Kidney (tissue), 13 donors: ENCODE measurements at regions not wholly inside any gene's neighbourhood (a gene's known extent, or its start where the extent isn't known, plus 50 kb on each side); places are given as distances from the start of the nearest gene placed in this dataset.

ENCODE experiments used
- DNase-seq, 5 donors: peaks; one replicate each; pipeline ENCODE4 v3.0.0-alpha.2; 2013 to 2020
- FAIRE-seq: peaks from 2 replicates; lab custom pipeline; 2012; peaks lifted over from hg19 to GRCh38; lab: Jason Lieb, UNC
- H3K27ac ChIP-seq, 2 donors: one replicate each; pipeline ENCODE4 v1.7.0; 2013; ENCODE audit warnings: low read depth in 2 of 2, low read length in 2 of 2, inconsistent platforms in 1 of 2
- H3K27me3 ChIP-seq: one replicate; pipeline ENCODE4 v1.7.1; 2013; ENCODE audit warnings: low read length, inconsistent platforms; ENCODE audit not compliant: control insufficient read depth, insufficient read depth
- H3K36me3 ChIP-seq, 3 donors: one replicate each; pipeline versions ENCODE4 v1.7.0 to v1.7.1; 2013; ENCODE audit warnings: low read length in 3 of 3, control low read depth in 1 of 3, inconsistent platforms in 1 of 3; ENCODE audit not compliant: insufficient read depth in 3 of 3, control insufficient read depth in 2 of 3
- H3K4me1 ChIP-seq, 3 donors: one replicate each; pipeline versions ENCODE4 v1.7.0 to v1.7.1; 2013; ENCODE audit warnings: low read length in 3 of 3, inconsistent platforms in 1 of 3, low read depth in 1 of 3; ENCODE audit not compliant: control insufficient read depth in 2 of 3, insufficient read depth in 2 of 3
- H3K4me3 ChIP-seq, 3 donors: one replicate each; pipeline versions ENCODE4 v1.7.0 to v1.8.1; 2013; ENCODE audit warnings: low read length in 3 of 3, control low read depth in 1 of 3, inconsistent platforms in 1 of 3
- H3K9ac ChIP-seq, 3 donors: one replicate each; pipeline versions ENCODE4 v1.7.0 to v1.7.1; 2013; ENCODE audit warnings: low read length in 3 of 3, control low read depth in 1 of 3, inconsistent platforms in 1 of 3
- H3K9me3 ChIP-seq, 3 donors: one replicate each; pipeline versions ENCODE4 v1.7.0 to v1.7.1; 2013; ENCODE audit warnings: low read length in 3 of 3, control low read depth in 1 of 3, inconsistent platforms in 1 of 3; ENCODE audit not compliant: control insufficient read depth in 2 of 3, insufficient read depth in 1 of 3
- intact Hi-C: fragments of 100-400 bp; cut with DNase I; formaldehyde crosslinking; loops from one replicate; pipeline ENCODE4 v1.11.1; 2022
- TF ChIP-seq, protein P1 (sequence below): IDR thresholded peaks from 3 replicates; pipeline ENCODE4 v1.5.1; 2012; ENCODE audit warnings: mild to moderate bottlenecking, moderate library complexity, borderline replicate concordance; ENCODE audit not compliant: insufficient read depth; ENCODE audit errors: extremely low read depth
- donor health status: control.
- donor health status: control.
- donor health status: control.
- donor health status: control.
- donor health status: control.
- donor health status: DM: yes; HTN: yes; CAD: no.
- donor health status: Normal renal cell carcinoma (clear cell type).

DNA sequence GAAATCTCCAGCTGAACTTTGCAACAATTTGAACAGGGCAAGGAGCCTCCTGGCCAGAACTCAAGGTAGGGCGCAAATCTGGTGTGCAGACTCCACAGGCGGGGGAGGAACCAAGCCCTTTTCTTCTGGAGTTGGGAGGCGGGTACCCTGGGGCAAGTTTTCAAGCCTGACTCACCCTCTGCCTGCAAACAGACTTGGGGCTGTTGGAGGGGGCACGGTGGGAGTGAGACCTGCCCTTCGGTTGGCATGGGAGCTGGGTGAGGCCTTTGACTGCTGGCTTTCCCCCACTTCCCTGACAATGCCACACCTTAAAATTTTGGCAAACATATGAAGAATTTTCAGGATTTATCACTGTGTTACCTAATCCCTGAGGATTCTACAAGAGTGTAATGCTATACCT lies 709.8 kb upstream of the DIAPH2 start:
- FAIRE-seq (no peak), DNase-seq (no peak)
- H3K27me3 ChIP-seq: no peaks in the 10 kb centered on the region
- H3K27ac ChIP-seq: no peak overlapping the region
- H3K4me1 ChIP-seq: no peaks in the 10 kb centered on the region
- H3K9ac ChIP-seq: no peak overlapping the region
- intact Hi-C loops: no loop called here
- TF ChIP-seq, protein P1, sequence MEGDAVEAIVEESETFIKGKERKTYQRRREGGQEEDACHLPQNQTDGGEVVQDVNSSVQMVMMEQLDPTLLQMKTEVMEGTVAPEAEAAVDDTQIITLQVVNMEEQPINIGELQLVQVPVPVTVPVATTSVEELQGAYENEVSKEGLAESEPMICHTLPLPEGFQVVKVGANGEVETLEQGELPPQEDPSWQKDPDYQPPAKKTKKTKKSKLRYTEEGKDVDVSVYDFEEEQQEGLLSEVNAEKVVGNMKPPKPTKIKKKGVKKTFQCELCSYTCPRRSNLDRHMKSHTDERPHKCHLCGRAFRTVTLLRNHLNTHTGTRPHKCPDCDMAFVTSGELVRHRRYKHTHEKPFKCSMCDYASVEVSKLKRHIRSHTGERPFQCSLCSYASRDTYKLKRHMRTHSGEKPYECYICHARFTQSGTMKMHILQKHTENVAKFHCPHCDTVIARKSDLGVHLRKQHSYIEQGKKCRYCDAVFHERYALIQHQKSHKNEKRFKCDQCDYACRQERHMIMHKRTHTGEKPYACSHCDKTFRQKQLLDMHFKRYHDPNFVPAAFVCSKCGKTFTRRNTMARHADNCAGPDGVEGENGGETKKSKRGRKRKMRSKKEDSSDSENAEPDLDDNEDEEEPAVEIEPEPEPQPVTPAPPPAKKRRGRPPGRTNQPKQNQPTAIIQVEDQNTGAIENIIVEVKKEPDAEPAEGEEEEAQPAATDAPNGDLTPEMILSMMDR: no peak
- no peaks in the 10 kb centered on the region for H3K9me3 ChIP-seq
- H3K36me3 ChIP-seq: no peaks in the 10 kb centered on the region
- H3K4me3 ChIP-seq: no peak overlapping the region

DNA sequence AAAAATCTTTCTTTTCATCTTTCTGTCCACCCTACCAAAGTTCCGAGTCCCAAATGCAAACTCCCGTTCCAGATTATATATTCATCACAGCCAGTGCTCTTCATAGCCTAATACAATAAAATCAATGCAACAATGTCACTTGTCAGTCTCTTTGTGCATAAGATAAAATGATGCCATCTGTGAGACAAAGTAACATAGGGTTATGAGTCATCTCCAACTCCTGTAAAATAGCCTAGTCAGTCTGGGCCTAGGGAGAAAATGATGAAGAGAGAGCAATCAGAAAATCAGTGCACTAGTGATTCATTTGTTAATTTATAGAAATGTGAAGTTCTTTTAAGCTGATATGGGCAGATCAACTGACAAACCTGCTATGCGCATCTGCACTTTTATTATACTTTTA lies 689.1 kb upstream of the DIAPH2 start:
- intact Hi-C loops: no loop called here

DNA sequence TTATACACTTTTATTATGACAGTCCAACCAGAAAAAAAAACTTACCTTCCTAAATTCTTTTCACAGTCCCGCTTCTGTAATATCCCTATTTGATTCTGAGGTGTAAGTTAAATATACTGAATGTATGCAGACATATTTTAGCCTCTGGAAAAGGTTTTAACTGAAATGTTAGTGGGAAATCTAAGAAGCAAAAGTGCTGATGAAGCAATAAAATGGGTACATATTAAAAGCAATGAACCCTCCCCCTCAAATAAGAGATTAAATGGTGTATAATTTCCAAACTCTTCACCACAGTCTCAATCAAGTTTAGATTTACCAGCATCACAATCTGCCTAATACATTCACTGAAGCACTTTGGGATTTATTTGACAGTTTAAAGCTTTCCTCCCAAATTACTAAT lies 688.3 kb upstream of the DIAPH2 start:
- Histone ChIP-seq H3K4me3 (no peak overlapping the region), H3K4me1 (no peaks in the 10 kb centered on the region), H3K27me3 (peaks cover 2% of the 10 kb centered on the region), H3K9me3 (no peaks in the 10 kb centered on the region), H3K36me3 (no peaks in the 10 kb centered on the region), H3K9ac (no peak overlapping the region), H3K27ac (no peak overlapping the region)
- FAIRE-seq (no peak), DNase-seq (no peak)
- intact Hi-C loops: no loop called here
- TF ChIP-seq, protein P1: no peak

More for the DNA sequence above, 689.1 kb upstream of the DIAPH2 start:
- Histone ChIP-seq H3K4me3 (no peak overlapping the region), H3K4me1 (no peaks in the 10 kb centered on the region), H3K36me3 (no peaks in the 10 kb centered on the region), H3K9me3 (no peaks in the 10 kb centered on the region), H3K27me3 (peaks cover 2% of the 10 kb centered on the region), H3K9ac (no peak overlapping the region), H3K27ac (no peak overlapping the region)
- FAIRE-seq (no peak), DNase-seq (no peak)
- TF ChIP-seq, protein P1: no peak

DNA sequence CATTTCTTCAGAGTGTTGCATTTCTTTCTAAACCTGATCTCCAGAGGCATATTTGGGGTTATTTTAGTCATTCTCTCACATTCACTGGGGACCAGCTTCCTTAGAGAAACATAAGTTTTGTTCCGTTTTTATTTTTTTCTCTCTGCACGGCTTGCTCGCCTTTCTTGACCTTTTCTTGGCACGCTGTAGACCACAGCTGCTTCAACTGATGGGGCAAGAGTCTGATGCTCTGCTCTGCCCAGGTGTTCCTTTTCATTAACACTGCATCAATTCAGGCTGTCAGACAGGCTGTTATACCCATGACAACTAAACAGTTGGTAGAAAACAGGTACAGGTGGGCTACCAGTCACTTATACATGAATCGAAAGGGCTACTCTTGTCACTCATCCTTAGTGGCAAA lies 682.2 kb upstream of the DIAPH2 start:
- intact Hi-C loops: no loop called here
- no peak for FAIRE-seq
- Histone ChIP-seq H3K27me3 (peaks cover 2% of the 10 kb centered on the region), H3K9me3 (no peaks in the 10 kb centered on the region), H3K4me3 (no peak overlapping the region), H3K9ac (no peak overlapping the region), H3K27ac (no peak overlapping the region), H3K4me1 (no peaks in the 10 kb centered on the region), H3K36me3 (no peaks in the 10 kb centered on the region)
- DNase-seq: peak in 1 of 5 donors; percentile 0
- TF ChIP-seq, protein P1: no peak
